Smooth muscle cell (in vitro differentiated cells): ENCODE measurements at regions not wholly inside any gene's neighbourhood (a gene's known extent, or its start where the extent isn't known, plus 50 kb on each side); places are given as distances from the start of the nearest gene placed in this dataset.

Source experiments
- DNase-seq: peaks from one replicate; lab custom pipeline; 2025; ENCODE audit not compliant: unreplicated experiment; lab: John Stamatoyannopoulos, UW
- H2AFZ ChIP-seq: fragments of 200-600 bp; sonication (generic); 2 replicates; pipeline ENCODE4 v1.6.0; 2016; ENCODE audit warnings: antibody characterized with exemption, low read depth, mild to moderate bottlenecking
- H3F3A ChIP-seq: fragments of 200-600 bp; sonication (generic); 2 replicates; pipeline ENCODE4 v1.6.0; 2017; ENCODE audit warnings: antibody characterized with exemption, low read depth
- H3K27ac ChIP-seq: fragments of 200-600 bp; sonication (generic); 2 replicates; pipeline ENCODE4 v1.5.1; 2016; ENCODE audit warnings: low read depth, mild to moderate bottlenecking
- H3K27me3 ChIP-seq: fragments of 200-600 bp; sonication (generic); 2 replicates; pipeline ENCODE4 v1.6.1; 2016; ENCODE audit warnings: low read depth, mild to moderate bottlenecking
- H3K36me3 ChIP-seq: fragments of 200-600 bp; sonication (generic); 2 replicates; pipeline ENCODE4 v1.5.1; 2016; ENCODE audit warnings: low read depth
- H3K4me1 ChIP-seq: fragments of 200-600 bp; sonication (generic); 2 replicates; pipeline ENCODE4 v1.5.1; 2016; ENCODE audit warnings: low read depth
- H3K4me2 ChIP-seq: fragments of 200-600 bp; sonication (generic); 2 replicates; pipeline ENCODE4 v1.6.0; 2016; ENCODE audit warnings: mild to moderate bottlenecking
- H3K4me3 ChIP-seq: fragments of 200-600 bp; sonication (generic); 2 replicates; pipeline ENCODE4 v1.5.1; 2016; ENCODE audit warnings: mild to moderate bottlenecking
- H3K79me2 ChIP-seq: fragments of 200-600 bp; sonication (generic); 2 replicates; pipeline ENCODE4 v1.6.0; 2016; ENCODE audit warnings: low read depth, mild to moderate bottlenecking
- H3K9ac ChIP-seq: fragments of 200-600 bp; sonication (generic); 2 replicates; pipeline ENCODE4 v1.6.0; 2016; ENCODE audit warnings: low read depth
- H3K9me3 ChIP-seq: fragments of 200-600 bp; sonication (generic); replicated peaks from 2 replicates; pipeline ENCODE4 v1.5.1; 2016; ENCODE audit warnings: low read depth
- H4K20me1 ChIP-seq: fragments of 200-600 bp; sonication (generic); 2 replicates; pipeline ENCODE4 v1.6.0; 2016; ENCODE audit warnings: low read depth
- CTCF ChIP-seq: fragments of 200-600 bp; sonication (generic); IDR thresholded peaks from 2 replicates; pipeline ENCODE4 v1.5.1; 2017; ENCODE audit warnings: borderline replicate concordance, mild to moderate bottlenecking, antibody characterized with exemption; ENCODE audit not compliant: insufficient read depth, poor library complexity, severe bottlenecking
- WGBS: methylation state at CpG from one replicate; pipeline ENCODE4 v1.1.7; 2016; ENCODE audit warnings: low lambda C conversion rate; 5-methylcytosine and 5-hydroxymethylcytosine counted together

GRCh38 chr16:86060381-86061317 is 161.7 kb downstream of the IRF8 start:
- Histone ChIP-seq H3K9ac (no peak overlapping the region), H3K27ac (no peak overlapping the region), H3K4me2 (no peak overlapping the region), H3F3A (no peaks in the 10 kb centered on the region), H3K4me3 (no peak overlapping the region), H3K36me3 (no peaks in the 10 kb centered on the region), H3K27me3 (no peaks in the 10 kb centered on the region), H2AFZ (no peak overlapping the region), H3K4me1 (no peaks in the 10 kb centered on the region), H3K9me3 (no peaks in the 10 kb centered on the region), H4K20me1 (no peaks in the 10 kb centered on the region), H3K79me2 (no peaks in the 10 kb centered on the region)
- TF ChIP-seq CTCF = no peak
- WGBS = 94% methylated on average over 28 of the region's 28 CpGs
- DNase-seq = no peak

- Histone ChIP-seq H3K9ac (no peak overlapping the region), H3K79me2 (no peaks in the 10 kb centered on the region), H3K9me3 (no peaks in the 10 kb centered on the region), H3F3A (no peaks in the 10 kb centered on the region), H3K4me1 (no peaks in the 10 kb centered on the region), H3K27ac (no peak overlapping the region), H3K4me2 (no peak overlapping the region), H3K4me3 (no peak overlapping the region), H3K36me3 (no peaks in the 10 kb centered on the region), H4K20me1 (no peaks in the 10 kb centered on the region), H2AFZ (no peak overlapping the region), H3K27me3 (no peaks in the 10 kb centered on the region)
- WGBS = 86% methylated on average over 11 of the region's 11 CpGs
- DNase-seq = no peak
- TF ChIP-seq CTCF = no peak
These were observed 162.3 kb downstream of the IRF8 start for GRCh38 chr16:86061318-86061695.

- Histone ChIP-seq H3K4me2 (no peak overlapping the region), H2AFZ (no peak overlapping the region), H3K9me3 (no peaks in the 10 kb centered on the region), H3K27ac (no peak overlapping the region), H4K20me1 (no peaks in the 10 kb centered on the region), H3K79me2 (no peaks in the 10 kb centered on the region), H3K4me3 (no peak overlapping the region), H3K36me3 (no peaks in the 10 kb centered on the region), H3K4me1 (no peaks in the 10 kb centered on the region), H3F3A (no peaks in the 10 kb centered on the region), H3K9ac (no peak overlapping the region), H3K27me3 (no peaks in the 10 kb centered on the region)
- WGBS = 90% methylated on average over 11 of the region's 11 CpGs
- no peak for DNase-seq
- TF ChIP-seq CTCF = no peak
These were observed 162.8 kb downstream of the IRF8 start for GRCh38 chr16:86061721-86062120.
